ENCODE measurements at regions not wholly inside any gene's neighbourhood (a gene's known extent, or its start where the extent isn't known, plus 50 kb on each side); places are given as distances from the start of the nearest gene placed in this dataset.

DNA sequence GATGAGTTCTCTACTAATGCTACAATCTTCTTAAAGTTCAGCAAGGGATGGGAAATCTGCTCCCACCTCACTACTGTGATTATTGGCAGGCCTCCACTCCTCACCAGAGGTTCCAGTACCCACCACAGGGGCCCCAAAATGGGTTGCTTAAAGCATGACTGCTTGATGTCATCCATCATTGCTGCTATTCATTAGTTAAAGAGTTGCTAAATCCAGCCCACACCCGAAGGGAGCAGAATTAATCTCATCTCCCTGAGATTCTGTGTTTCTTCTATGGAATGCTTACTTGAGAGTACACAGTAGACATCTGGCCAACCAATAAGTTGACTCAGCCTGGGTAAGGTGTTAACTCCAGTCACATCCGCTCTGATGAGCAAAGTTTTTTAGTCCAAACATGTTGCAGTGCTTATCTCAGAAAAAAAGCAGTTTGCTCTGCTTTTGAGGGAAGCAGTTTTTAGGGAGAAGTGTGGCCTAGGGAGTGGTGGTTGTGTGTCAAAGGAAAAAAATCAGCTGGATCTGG, 690.2 kb upstream of the POU3F3 start:
- TF ChIP-seq, protein P1, sequence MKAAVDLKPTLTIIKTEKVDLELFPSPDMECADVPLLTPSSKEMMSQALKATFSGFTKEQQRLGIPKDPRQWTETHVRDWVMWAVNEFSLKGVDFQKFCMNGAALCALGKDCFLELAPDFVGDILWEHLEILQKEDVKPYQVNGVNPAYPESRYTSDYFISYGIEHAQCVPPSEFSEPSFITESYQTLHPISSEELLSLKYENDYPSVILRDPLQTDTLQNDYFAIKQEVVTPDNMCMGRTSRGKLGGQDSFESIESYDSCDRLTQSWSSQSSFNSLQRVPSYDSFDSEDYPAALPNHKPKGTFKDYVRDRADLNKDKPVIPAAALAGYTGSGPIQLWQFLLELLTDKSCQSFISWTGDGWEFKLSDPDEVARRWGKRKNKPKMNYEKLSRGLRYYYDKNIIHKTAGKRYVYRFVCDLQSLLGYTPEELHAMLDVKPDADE (IDR thresholded peaks at IDR 0.05) = no peak
- TF ChIP-seq, protein P2, sequence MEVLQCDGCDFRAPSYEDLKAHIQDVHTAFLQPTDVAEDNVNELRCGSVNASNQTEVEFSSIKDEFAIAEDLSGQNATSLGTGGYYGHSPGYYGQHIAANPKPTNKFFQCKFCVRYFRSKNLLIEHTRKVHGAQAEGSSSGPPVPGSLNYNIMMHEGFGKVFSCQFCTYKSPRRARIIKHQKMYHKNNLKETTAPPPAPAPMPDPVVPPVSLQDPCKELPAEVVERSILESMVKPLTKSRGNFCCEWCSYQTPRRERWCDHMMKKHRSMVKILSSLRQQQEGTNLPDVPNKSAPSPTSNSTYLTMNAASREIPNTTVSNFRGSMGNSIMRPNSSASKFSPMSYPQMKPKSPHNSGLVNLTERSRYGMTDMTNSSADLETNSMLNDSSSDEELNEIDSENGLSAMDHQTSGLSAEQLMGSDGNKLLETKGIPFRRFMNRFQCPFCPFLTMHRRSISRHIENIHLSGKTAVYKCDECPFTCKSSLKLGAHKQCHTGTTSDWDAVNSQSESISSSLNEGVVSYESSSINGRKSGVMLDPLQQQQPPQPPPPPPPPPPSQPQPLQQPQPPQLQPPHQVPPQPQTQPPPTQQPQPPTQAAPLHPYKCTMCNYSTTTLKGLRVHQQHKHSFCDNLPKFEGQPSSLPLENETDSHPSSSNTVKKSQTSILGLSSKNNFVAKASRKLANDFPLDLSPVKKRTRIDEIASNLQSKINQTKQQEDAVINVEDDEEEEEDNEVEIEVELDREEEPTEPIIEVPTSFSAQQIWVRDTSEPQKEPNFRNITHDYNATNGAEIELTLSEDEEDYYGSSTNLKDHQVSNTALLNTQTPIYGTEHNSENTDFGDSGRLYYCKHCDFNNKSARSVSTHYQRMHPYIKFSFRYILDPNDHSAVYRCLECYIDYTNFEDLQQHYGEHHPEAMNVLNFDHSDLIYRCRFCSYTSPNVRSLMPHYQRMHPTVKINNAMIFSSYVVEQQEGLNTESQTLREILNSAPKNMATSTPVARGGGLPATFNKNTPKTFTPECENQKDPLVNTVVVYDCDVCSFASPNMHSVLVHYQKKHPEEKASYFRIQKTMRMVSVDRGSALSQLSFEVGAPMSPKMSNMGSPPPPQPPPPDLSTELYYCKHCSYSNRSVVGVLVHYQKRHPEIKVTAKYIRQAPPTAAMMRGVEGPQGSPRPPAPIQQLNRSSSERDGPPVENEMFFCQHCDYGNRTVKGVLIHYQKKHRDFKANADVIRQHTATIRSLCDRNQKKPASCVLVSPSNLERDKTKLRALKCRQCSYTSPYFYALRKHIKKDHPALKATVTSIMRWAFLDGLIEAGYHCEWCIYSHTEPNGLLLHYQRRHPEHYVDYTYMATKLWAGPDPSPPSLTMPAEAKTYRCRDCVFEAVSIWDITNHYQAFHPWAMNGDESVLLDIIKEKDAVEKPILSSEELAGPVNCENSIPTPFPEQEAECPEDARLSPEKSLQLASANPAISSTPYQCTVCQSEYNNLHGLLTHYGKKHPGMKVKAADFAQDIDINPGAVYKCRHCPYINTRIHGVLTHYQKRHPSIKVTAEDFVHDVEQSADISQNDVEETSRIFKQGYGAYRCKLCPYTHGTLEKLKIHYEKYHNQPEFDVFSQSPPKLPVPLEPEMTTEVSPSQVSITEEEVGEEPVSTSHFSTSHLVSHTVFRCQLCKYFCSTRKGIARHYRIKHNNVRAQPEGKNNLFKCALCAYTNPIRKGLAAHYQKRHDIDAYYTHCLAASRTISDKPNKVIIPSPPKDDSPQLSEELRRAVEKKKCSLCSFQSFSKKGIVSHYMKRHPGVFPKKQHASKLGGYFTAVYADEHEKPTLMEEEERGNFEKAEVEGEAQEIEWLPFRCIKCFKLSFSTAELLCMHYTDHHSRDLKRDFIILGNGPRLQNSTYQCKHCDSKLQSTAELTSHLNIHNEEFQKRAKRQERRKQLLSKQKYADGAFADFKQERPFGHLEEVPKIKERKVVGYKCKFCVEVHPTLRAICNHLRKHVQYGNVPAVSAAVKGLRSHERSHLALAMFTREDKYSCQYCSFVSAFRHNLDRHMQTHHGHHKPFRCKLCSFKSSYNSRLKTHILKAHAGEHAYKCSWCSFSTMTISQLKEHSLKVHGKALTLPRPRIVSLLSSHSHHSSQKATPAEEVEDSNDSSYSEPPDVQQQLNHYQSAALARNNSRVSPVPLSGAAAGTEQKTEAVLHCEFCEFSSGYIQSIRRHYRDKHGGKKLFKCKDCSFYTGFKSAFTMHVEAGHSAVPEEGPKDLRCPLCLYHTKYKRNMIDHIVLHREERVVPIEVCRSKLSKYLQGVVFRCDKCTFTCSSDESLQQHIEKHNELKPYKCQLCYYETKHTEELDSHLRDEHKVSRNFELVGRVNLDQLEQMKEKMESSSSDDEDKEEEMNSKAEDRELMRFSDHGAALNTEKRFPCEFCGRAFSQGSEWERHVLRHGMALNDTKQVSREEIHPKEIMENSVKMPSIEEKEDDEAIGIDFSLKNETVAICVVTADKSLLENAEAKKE (CRISPR knock-in tag; IDR thresholded peaks at IDR 0.05) = no peak
- TF ChIP-seq, protein P3, sequence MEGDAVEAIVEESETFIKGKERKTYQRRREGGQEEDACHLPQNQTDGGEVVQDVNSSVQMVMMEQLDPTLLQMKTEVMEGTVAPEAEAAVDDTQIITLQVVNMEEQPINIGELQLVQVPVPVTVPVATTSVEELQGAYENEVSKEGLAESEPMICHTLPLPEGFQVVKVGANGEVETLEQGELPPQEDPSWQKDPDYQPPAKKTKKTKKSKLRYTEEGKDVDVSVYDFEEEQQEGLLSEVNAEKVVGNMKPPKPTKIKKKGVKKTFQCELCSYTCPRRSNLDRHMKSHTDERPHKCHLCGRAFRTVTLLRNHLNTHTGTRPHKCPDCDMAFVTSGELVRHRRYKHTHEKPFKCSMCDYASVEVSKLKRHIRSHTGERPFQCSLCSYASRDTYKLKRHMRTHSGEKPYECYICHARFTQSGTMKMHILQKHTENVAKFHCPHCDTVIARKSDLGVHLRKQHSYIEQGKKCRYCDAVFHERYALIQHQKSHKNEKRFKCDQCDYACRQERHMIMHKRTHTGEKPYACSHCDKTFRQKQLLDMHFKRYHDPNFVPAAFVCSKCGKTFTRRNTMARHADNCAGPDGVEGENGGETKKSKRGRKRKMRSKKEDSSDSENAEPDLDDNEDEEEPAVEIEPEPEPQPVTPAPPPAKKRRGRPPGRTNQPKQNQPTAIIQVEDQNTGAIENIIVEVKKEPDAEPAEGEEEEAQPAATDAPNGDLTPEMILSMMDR (conservative IDR thresholded peaks at IDR 0.05; ENCODE audit: low read depth in 2 of 2) = no peak
- TF ChIP-seq NANOG (IDR thresholded peaks at IDR 0.05; ENCODE audit: borderline replicate concordance) (no peak), ZNF331 (CRISPR knock-in tag; IDR thresholded peaks at IDR 0.05; ENCODE audit: low read depth) (no peak), CREB1 (CRISPR knock-in tag; IDR thresholded peaks at IDR 0.05; ENCODE audit: low read depth) (no peak), JUNB (IDR thresholded peaks at IDR 0.05; ENCODE audit: unreplicated experiment) (no peak), STAT1 (IDR thresholded peaks at IDR 0.05; ENCODE audit: unreplicated experiment) (no peak), EZH2 (IDR thresholded peaks at IDR 0.05; ENCODE audit: low read depth, unreplicated experiment) (no peak), EZH2phosphoT487 (IDR thresholded peaks at IDR 0.05; ENCODE audit: unreplicated experiment) (no peak), ZNF114 (CRISPR knock-in tag; IDR thresholded peaks at IDR 0.05) (no peak), POLR2AphosphoS5 (IDR thresholded peaks at IDR 0.05; ENCODE audit: low read depth) (no peak)
- TF ChIP-seq, protein P4, sequence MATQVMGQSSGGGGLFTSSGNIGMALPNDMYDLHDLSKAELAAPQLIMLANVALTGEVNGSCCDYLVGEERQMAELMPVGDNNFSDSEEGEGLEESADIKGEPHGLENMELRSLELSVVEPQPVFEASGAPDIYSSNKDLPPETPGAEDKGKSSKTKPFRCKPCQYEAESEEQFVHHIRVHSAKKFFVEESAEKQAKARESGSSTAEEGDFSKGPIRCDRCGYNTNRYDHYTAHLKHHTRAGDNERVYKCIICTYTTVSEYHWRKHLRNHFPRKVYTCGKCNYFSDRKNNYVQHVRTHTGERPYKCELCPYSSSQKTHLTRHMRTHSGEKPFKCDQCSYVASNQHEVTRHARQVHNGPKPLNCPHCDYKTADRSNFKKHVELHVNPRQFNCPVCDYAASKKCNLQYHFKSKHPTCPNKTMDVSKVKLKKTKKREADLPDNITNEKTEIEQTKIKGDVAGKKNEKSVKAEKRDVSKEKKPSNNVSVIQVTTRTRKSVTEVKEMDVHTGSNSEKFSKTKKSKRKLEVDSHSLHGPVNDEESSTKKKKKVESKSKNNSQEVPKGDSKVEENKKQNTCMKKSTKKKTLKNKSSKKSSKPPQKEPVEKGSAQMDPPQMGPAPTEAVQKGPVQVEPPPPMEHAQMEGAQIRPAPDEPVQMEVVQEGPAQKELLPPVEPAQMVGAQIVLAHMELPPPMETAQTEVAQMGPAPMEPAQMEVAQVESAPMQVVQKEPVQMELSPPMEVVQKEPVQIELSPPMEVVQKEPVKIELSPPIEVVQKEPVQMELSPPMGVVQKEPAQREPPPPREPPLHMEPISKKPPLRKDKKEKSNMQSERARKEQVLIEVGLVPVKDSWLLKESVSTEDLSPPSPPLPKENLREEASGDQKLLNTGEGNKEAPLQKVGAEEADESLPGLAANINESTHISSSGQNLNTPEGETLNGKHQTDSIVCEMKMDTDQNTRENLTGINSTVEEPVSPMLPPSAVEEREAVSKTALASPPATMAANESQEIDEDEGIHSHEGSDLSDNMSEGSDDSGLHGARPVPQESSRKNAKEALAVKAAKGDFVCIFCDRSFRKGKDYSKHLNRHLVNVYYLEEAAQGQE (IDR thresholded peaks at IDR 0.05; ENCODE audit: unreplicated experiment) = no peak
- H3K4me3 Mint-ChIP-seq = no peak overlapping the region
- H3K9me3 Mint-ChIP-seq = no peaks in the 10 kb centered on the region
- H3K4me2 ChIP-seq = no peak overlapping the region
- H3K27me3 Mint-ChIP-seq (ENCODE audit: insufficient read depth, low read depth, poor library complexity) = peaks cover 3% of the 10 kb centered on the region
- DNase-seq (ENCODE audit: low spot score) (no peak), ATAC-seq (no peak)
- no peaks in the 10 kb centered on the region for H3K36me3 ChIP-seq (ENCODE audit: insufficient read depth)
- H3K4me1 ChIP-seq (ENCODE audit: insufficient read depth) = 0 out of 2 replicates have a peak, but pooled peaks cover 8% of the 10 kb centered on the region
- H3K79me2 ChIP-seq (replicated peaks; ENCODE audit: insufficient read depth) = no peaks in the 10 kb centered on the region
- H3K9me2 ChIP-seq (ENCODE audit: insufficient read depth) = no peaks in the 10 kb centered on the region
- H3K4me3 ChIP-seq = no peak overlapping the region
- no peak overlapping the region for H3K27ac ChIP-seq (ENCODE audit: low read depth)
- 0 out of 2 replicates have a peak overlapping the region, but pooled peaks have one; percentile 21 for H3K27ac Mint-ChIP-seq
- H2AFZ ChIP-seq = no peak overlapping the region
- H3K27me3 ChIP-seq (ENCODE audit: insufficient read depth) = no peaks in the 10 kb centered on the region
- no peaks in the 10 kb centered on the region for H4K20me1 ChIP-seq (replicated peaks; ENCODE audit: insufficient read depth)
- peaks cover 11% of the 10 kb centered on the region; the same call in 2 of the 3 replicates for H3K4me1 Mint-ChIP-seq
- H3K36me3 Mint-ChIP-seq (ENCODE audit: low read depth) = no peaks in the 10 kb centered on the region
- no peaks in the 10 kb centered on the region for H3F3A ChIP-seq (replicated peaks; ENCODE audit: low read depth)
